Endothelial cell of umbilical vein (primary cell): ENCODE measurements at regions not wholly inside any gene's neighbourhood (a gene's known extent, or its start where the extent isn't known, plus 50 kb on each side); places are given as distances from the start of the nearest gene placed in this dataset.

Source experiments
- BruUV-seq: library from RNA; stranded (reverse); fragments of 400-500 nt; replicated peaks from 2 replicates; lab custom pipeline; 2021; lab: Mats Ljungman, UMichigan
- CTCF ChIA-PET: fragments of 300-600, 350-600 bp; sonication (Branson Sonifier 250); formaldehyde crosslinking; loops from one replicate; lab custom pipeline; 2021; ENCODE audit warnings: antibody characterized with exemption, inconsistent platforms; lab: Charles Lee
- POLR2A ChIA-PET: fragments of 300-600, 350-600 bp; sonication (Branson Sonifier 250); formaldehyde crosslinking; loops from one replicate; lab custom pipeline; 2021; ENCODE audit warnings: antibody characterized with exemption, inconsistent platforms; lab: Charles Lee
- DNase-seq: peaks from one replicate; pipeline ENCODE4 v3.0.0-alpha.2; 2011; ENCODE audit warnings: low read depth, low spot score
- FAIRE-seq: peaks from 2 replicates; lab custom pipeline; 2011; peaks lifted over from hg19 to GRCh38; lab: Jason Lieb, UNC
- H2AFZ ChIP-seq: 2 replicates; pipeline ENCODE4 v1.6.0; 2012; ENCODE audit warnings: low read depth, low read length, control low read depth, inconsistent platforms
- H3K27ac ChIP-seq: 2 replicates; pipeline ENCODE4 v1.5.1; 2011; ENCODE audit warnings: low read depth, mild to moderate bottlenecking, control low read depth, low read length, moderate library complexity; ENCODE audit not compliant: insufficient read depth
- H3K27me3 ChIP-seq, 2 experiments: 2 replicates each; pipeline versions ENCODE4 v1.6.0 to v1.6.1; 2011; ENCODE audit warnings: low read length in 2 of 2, mixed read lengths in 1 of 2; ENCODE audit not compliant: control insufficient read depth in 2 of 2, insufficient read depth in 2 of 2
- H3K36me3 ChIP-seq, 2 experiments: 2 replicates in 1 of 2; 3 replicates in 1 of 2; pipeline ENCODE4 v1.5.1; 2011; ENCODE audit warnings: low read length in 2 of 2, mild to moderate bottlenecking in 1 of 2, moderate library complexity in 1 of 2; ENCODE audit not compliant: control insufficient read depth in 2 of 2, insufficient read depth in 2 of 2; ENCODE audit errors: extremely low read depth in 1 of 2
- H3K4me1 ChIP-seq: 3 replicates; pipeline ENCODE4 v1.5.1; 2011; ENCODE audit warnings: mild to moderate bottlenecking, low read length; ENCODE audit not compliant: control insufficient read depth, insufficient read depth; ENCODE audit errors: extremely low read depth
- H3K4me2 ChIP-seq: 2 replicates; pipeline ENCODE4 v1.6.1; 2011; ENCODE audit warnings: low read length, control low read depth, mixed read lengths; ENCODE audit not compliant: insufficient read depth
- H3K4me3 ChIP-seq, 3 experiments: fragments of 200-600 bp in 1 of 3; sonication (generic), shearing (Covaris generic) in 1 of 3; replicated peaks in 1 of 3; 2 replicates each; pipeline ENCODE4 v1.5.1; 2011 to 2016; ENCODE audit warnings: control low read depth in 3 of 3, low read length in 3 of 3, mild to moderate bottlenecking in 2 of 3, inconsistent platforms in 1 of 3, low read depth in 1 of 3, moderate library complexity in 1 of 3; ENCODE audit not compliant: insufficient read depth in 1 of 3
- H3K79me2 ChIP-seq: 2 replicates; pipeline ENCODE4 v1.6.0; 2012; ENCODE audit warnings: low read length, inconsistent platforms; ENCODE audit not compliant: control insufficient read depth, insufficient read depth
- H3K9ac ChIP-seq: replicated peaks from 2 replicates; pipeline ENCODE3; 2011; ENCODE audit warnings: low read length, control low read depth; ENCODE audit not compliant: insufficient read depth; ENCODE audit errors: extremely low read depth
- H3K9me1 ChIP-seq: replicated peaks from 3 replicates; pipeline ENCODE4 v1.6.0; 2011; ENCODE audit warnings: mild to moderate bottlenecking, low read length; ENCODE audit not compliant: control insufficient read depth, insufficient read depth; ENCODE audit errors: extremely low read depth
- H3K9me3 ChIP-seq: replicated peaks from 2 replicates; pipeline ENCODE4 v1.5.1; 2012; ENCODE audit warnings: low read length, inconsistent platforms; ENCODE audit not compliant: control insufficient read depth, insufficient read depth
- H4K20me1 ChIP-seq: replicated peaks from 2 replicates; pipeline ENCODE3; 2011; ENCODE audit warnings: mild to moderate bottlenecking, low read length; ENCODE audit not compliant: control insufficient read depth, insufficient read depth; ENCODE audit errors: extremely low read depth
- EZH2 ChIP-seq: IDR thresholded peaks from 2 replicates; pipeline ENCODE4 v1.6.1; 2012; ENCODE audit warnings: borderline replicate concordance, low read depth, mild to moderate bottlenecking, moderate library complexity, low read length, inconsistent platforms; ENCODE audit not compliant: severe bottlenecking
- FOS ChIP-seq: IDR thresholded peaks from 2 replicates; pipeline ENCODE4 v1.6.1; 2011; ENCODE audit warnings: mild to moderate bottlenecking, low read length, moderate library complexity, borderline replicate concordance; ENCODE audit not compliant: insufficient read depth
- GATA2 ChIP-seq: IDR thresholded peaks from 2 replicates; pipeline ENCODE4 v1.7.0; 2011; ENCODE audit warnings: low read depth, mild to moderate bottlenecking, moderate library complexity, mixed read lengths, low read length; ENCODE audit not compliant: insufficient read length, insufficient read depth
- JUN ChIP-seq: IDR thresholded peaks from 2 replicates; pipeline ENCODE4 v1.6.1; 2011; ENCODE audit warnings: borderline replicate concordance, low read depth; ENCODE audit not compliant: insufficient read length, insufficient read depth
- MYC ChIP-seq: IDR thresholded peaks from one replicate; pipeline ENCODE4 v1.6.1; 2011; ENCODE audit warnings: mild to moderate bottlenecking, low read depth, low read length
- POLR2A ChIP-seq: IDR thresholded peaks from 2 replicates; pipeline ENCODE4 v1.6.1; 2012; ENCODE audit warnings: low read depth, mild to moderate bottlenecking, control low read depth, low read length
- POLR2AphosphoS5 ChIP-seq: IDR thresholded peaks from 2 replicates; pipeline ENCODE4 v1.6.1; 2012; ENCODE audit warnings: low read depth, mild to moderate bottlenecking, control low read depth, low read length, moderate library complexity; ENCODE audit not compliant: insufficient read depth
- dilution Hi-C: fragments of 300-500 bp; cut with MboI; formaldehyde crosslinking; loops from one replicate; pipeline ENCODE4 v1.15.0; 2019; ENCODE audit warnings: low sequenced_read_pairs; ENCODE audit not compliant: extremely low pct_ligation_motif_present
- intact Hi-C: fragments of 100-400 bp; cut with micrococcal nuclease; formaldehyde crosslinking; loops from one replicate; pipeline ENCODE4 v1.10.0; 2022
- TF ChIP-seq, protein P1 (sequence below): IDR thresholded peaks from 2 replicates; pipeline ENCODE4 v1.6.1; 2011; ENCODE audit not compliant: insufficient read depth, insufficient read length
- TF ChIP-seq, protein P2 (sequence below), 2 donors: IDR thresholded peaks; 1 replicate in 1 of 2; 2 replicates in 1 of 2; pipeline ENCODE4 v1.5.1; 2011; ENCODE audit warnings: low read length in 2 of 2, mild to moderate bottlenecking in 2 of 2, moderate library complexity in 2 of 2, control low read depth in 1 of 2, inconsistent platforms in 1 of 2, low read depth in 1 of 2; ENCODE audit not compliant: insufficient read depth in 1 of 2; ENCODE audit errors: extremely low read depth in 1 of 2

DNA sequence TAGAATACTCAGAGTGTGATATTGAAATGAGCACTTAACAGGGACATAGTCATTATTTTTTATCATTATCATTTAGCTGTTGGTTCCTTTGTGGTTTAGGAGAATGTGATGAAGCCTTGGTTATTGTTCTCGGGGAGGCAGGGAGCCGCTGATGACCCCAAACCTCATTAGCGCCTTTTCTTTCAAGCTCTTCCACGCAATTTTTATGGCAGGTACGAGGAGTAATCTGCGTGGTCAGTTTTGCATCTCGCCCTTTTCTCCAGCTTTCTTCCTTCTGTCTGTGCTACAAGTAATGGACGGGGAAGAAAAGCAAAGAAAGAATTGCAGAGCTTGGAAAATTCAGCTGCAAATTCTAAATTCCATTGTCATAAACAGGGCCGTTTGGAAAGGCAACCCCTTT, 338.4 kb downstream of the GLRX3 start:
- CTCF ChIA-PET: no interaction called here
- Histone ChIP-seq H3K27ac (no peak overlapping the region), H3K79me2 (no peaks in the 10 kb centered on the region), H3K9ac (no peak overlapping the region), H3K4me3 (no peak overlapping the region), H3K4me1 (no peaks in the 10 kb centered on the region), H3K9me1 (no peaks in the 10 kb centered on the region), H3K27me3 (no peaks in the 10 kb centered on the region), H4K20me1 (no peaks in the 10 kb centered on the region), H3K9me3 (peaks cover 11% of the 10 kb centered on the region), H3K36me3 (no peaks in the 10 kb centered on the region), H3K4me2 (no peak overlapping the region), H2AFZ (no peak overlapping the region)
- intact Hi-C loops: no loop called here
- no peak for FAIRE-seq
- TF ChIP-seq MYC (no peak), JUN (no peak), POLR2AphosphoS5 (no peak), EZH2 (no peak), FOS (no peak), POLR2A (no peak), GATA2 (no peak)
- TF ChIP-seq, protein P1, sequence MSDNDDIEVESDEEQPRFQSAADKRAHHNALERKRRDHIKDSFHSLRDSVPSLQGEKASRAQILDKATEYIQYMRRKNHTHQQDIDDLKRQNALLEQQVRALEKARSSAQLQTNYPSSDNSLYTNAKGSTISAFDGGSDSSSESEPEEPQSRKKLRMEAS: no peak
- TF ChIP-seq, protein P2, sequence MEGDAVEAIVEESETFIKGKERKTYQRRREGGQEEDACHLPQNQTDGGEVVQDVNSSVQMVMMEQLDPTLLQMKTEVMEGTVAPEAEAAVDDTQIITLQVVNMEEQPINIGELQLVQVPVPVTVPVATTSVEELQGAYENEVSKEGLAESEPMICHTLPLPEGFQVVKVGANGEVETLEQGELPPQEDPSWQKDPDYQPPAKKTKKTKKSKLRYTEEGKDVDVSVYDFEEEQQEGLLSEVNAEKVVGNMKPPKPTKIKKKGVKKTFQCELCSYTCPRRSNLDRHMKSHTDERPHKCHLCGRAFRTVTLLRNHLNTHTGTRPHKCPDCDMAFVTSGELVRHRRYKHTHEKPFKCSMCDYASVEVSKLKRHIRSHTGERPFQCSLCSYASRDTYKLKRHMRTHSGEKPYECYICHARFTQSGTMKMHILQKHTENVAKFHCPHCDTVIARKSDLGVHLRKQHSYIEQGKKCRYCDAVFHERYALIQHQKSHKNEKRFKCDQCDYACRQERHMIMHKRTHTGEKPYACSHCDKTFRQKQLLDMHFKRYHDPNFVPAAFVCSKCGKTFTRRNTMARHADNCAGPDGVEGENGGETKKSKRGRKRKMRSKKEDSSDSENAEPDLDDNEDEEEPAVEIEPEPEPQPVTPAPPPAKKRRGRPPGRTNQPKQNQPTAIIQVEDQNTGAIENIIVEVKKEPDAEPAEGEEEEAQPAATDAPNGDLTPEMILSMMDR (IDR thresholded peaks at IDR 0.05; ENCODE audit: extremely low read depth in 1 of 2, insufficient read depth in 1 of 2, low read depth in 1 of 2, low read length in 2 of 2): no peak
- dilution Hi-C loops: no loop called here
- POLR2A ChIA-PET: no interaction called here
- no peak for DNase-seq
- BruUV-seq: no TSS peak
